ENCODE measurements at regions not wholly inside any gene's neighbourhood (a gene's known extent, or its start where the extent isn't known, plus 50 kb on each side); places are given as distances from the start of the nearest gene placed in this dataset.
"Not testable (repeated sequence)": the region's sequence is repeated elsewhere in the genome, so short reads cannot be mapped to it uniquely, and the experiment has no call there.

DNA sequence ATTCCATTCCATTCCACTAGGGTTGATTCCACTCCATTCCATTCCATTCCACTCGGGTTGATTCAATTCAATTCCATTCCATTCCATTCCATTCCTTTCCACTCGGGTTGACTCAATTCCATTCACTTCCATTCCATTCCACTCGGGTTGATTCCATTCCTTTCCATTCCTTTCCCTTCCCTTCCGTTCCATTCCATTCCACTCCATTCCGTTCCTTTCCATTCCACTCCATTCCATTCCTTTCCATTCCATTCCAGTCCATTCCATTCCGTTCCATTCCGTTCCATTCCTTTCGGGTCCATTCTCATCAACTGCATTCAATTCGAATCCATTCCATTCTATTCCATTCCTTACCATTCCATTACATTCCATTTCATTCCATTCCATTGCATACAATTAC lies 1135.3 kb downstream of the RPIA start:
- not testable (repeated sequence) for H3K27me3 ChIP-seq (ENCODE audit: insufficient read depth, low read length, poor library complexity); H3K4me1 ChIP-seq (ENCODE audit: control insufficient read depth, low read depth, low read length); H3K4ac ChIP-seq (ENCODE audit: low read depth, low read length)

DNA sequence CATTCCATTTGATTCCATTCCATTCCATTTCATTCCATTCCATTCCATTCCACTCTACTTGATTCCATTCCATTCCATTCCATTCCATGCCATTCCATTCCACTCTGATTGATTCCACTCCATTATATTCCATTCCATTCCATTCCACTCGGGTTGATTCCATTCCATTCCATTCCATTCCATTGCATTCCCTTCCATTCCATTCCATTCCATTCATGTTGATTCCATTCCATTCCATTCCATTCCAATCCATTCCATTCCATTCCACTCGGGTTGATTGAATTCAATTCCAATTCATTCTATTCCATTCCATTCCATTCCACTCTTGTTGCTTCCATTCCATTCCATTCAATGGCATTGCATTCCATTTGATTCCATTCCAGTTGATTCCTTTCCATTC lies 1136.4 kb downstream of the RPIA start:
- H4K5ac ChIP-seq (ENCODE audit: low read length); H2BK15ac ChIP-seq (replicated peaks; ENCODE audit: low read depth): not testable (repeated sequence)
- WGBS (ENCODE audit: extremely low coverage, insufficient coverage, low lambda C conversion rate), result no CpG with 5 or more reads among the region's 2 CpGs

More for the DNA sequence above, 1135.3 kb downstream of the RPIA start:
- H3K56ac ChIP-seq (ENCODE audit: low read length); H3K18ac ChIP-seq (ENCODE audit: low read length); H2AK5ac ChIP-seq (ENCODE audit: low read length); H2BK5ac ChIP-seq (ENCODE audit: low read length); H3K27ac ChIP-seq (ENCODE audit: low read depth, low read length); H4K8ac ChIP-seq (ENCODE audit: low read depth, low read length); H2BK15ac ChIP-seq (replicated peaks; ENCODE audit: low read depth); H3K79me1 ChIP-seq (ENCODE audit: low read length); H2BK120ac ChIP-seq (ENCODE audit: low read depth, low read length); H4K5ac ChIP-seq (ENCODE audit: low read length); H3K79me2 ChIP-seq (ENCODE audit: control insufficient read depth, insufficient read depth, low read length); H3K4me2 ChIP-seq (ENCODE audit: low read length); H3K23ac ChIP-seq (ENCODE audit: low read length); H3K36me3 ChIP-seq (ENCODE audit: control insufficient read depth, insufficient read depth, low read length); DNase-seq; H3K9ac ChIP-seq (ENCODE audit: low read length): not testable (repeated sequence)
- WGBS (ENCODE audit: extremely low coverage, insufficient coverage, low lambda C conversion rate), result 100% methylated on average over 7 of the region's 9 CpGs
- peak overlapping the region; percentile 0 for H3K4me3 ChIP-seq (ENCODE audit: low read length)

DNA sequence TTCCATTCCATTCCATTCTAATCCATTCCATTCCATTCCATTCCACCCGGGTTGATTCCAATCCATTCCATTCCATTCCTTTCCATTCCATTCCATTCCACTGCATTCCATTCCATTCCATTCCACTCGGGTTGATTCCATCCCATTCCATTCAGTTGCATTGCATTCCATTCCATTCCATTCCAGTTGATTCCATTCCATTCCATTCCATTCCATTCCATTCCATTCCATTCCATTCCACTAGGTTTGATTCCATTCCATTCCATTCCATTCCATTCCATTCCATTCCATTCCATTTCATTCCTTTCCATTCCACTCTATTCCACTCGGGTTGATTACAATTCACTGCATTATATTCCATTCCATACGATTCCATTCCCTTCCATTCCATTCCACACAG lies 1136.9 kb downstream of the RPIA start:
- H3K4me2 ChIP-seq (ENCODE audit: low read length); H3K36me3 ChIP-seq (ENCODE audit: control insufficient read depth, insufficient read depth, low read length); H3K27ac ChIP-seq (ENCODE audit: low read depth, low read length); H3K4me1 ChIP-seq (ENCODE audit: control insufficient read depth, low read depth, low read length); H2BK5ac ChIP-seq (ENCODE audit: low read length); H3K79me2 ChIP-seq (ENCODE audit: control insufficient read depth, insufficient read depth, low read length); H2BK120ac ChIP-seq (ENCODE audit: low read depth, low read length); H4K5ac ChIP-seq (ENCODE audit: low read length); H3K4ac ChIP-seq (ENCODE audit: low read depth, low read length); H2BK15ac ChIP-seq (replicated peaks; ENCODE audit: low read depth); H3K79me1 ChIP-seq (ENCODE audit: low read length); H3K56ac ChIP-seq (ENCODE audit: low read length); H4K8ac ChIP-seq (ENCODE audit: low read depth, low read length); H3K4me3 ChIP-seq (ENCODE audit: low read length); H2AK5ac ChIP-seq (ENCODE audit: low read length); H3K9ac ChIP-seq (ENCODE audit: low read length); H3K23ac ChIP-seq (ENCODE audit: low read length); H3K18ac ChIP-seq (ENCODE audit: low read length); H3K27me3 ChIP-seq (ENCODE audit: insufficient read depth, low read length, poor library complexity): not testable (repeated sequence)
- peak; percentile 48 for DNase-seq
- WGBS (ENCODE audit: extremely low coverage, insufficient coverage, low lambda C conversion rate), result 100% methylated on average over 3 of the region's 4 CpGs

More for the DNA sequence above, 1136.4 kb downstream of the RPIA start:
- H2BK120ac ChIP-seq (ENCODE audit: low read depth, low read length); DNase-seq; H3K9ac ChIP-seq (ENCODE audit: low read length); H3K79me2 ChIP-seq (ENCODE audit: control insufficient read depth, insufficient read depth, low read length); H3K4ac ChIP-seq (ENCODE audit: low read depth, low read length); H3K4me3 ChIP-seq (ENCODE audit: low read length); H3K18ac ChIP-seq (ENCODE audit: low read length); H3K56ac ChIP-seq (ENCODE audit: low read length); H2BK5ac ChIP-seq (ENCODE audit: low read length); H3K4me2 ChIP-seq (ENCODE audit: low read length); H2AK5ac ChIP-seq (ENCODE audit: low read length); H3K36me3 ChIP-seq (ENCODE audit: control insufficient read depth, insufficient read depth, low read length); H3K27me3 ChIP-seq (ENCODE audit: insufficient read depth, low read length, poor library complexity); H3K79me1 ChIP-seq (ENCODE audit: low read length); H3K27ac ChIP-seq (ENCODE audit: low read depth, low read length); H3K4me1 ChIP-seq (ENCODE audit: control insufficient read depth, low read depth, low read length); H3K23ac ChIP-seq (ENCODE audit: low read length); H4K8ac ChIP-seq (ENCODE audit: low read depth, low read length): not testable (repeated sequence)

DNA sequence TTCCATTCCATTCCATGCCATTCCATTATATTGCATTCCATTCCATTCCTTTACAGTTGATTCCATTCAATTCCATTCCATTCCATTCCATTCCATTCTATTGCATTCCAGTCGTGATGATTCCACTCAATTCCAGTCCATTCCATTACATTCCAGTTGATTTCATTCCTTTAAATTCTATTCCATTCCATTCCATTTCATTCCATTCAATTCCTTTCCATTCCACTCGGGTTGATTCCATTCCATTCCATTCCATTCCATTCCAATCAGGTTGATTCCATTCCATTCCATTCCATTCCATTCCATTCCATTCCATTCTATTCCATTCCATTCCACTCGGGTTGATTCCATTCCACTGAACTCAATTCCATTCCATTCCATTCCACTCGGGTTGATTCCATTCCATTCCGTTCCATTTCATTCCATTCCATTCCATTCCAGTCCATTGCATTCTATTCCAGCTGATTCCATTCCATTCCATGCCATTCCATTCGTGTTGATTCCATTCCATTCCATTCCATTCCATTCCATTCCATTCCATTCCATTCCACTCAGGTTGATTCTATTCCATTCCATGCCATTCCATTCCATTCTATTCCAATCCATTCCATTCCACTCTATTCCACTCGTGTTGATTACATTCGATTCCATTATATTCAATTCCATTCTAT lies 1137.6 kb downstream of the RPIA start:
- H4K8ac ChIP-seq (ENCODE audit: low read depth, low read length); H4K5ac ChIP-seq (ENCODE audit: low read length); H3K18ac ChIP-seq (ENCODE audit: low read length); H3K27ac ChIP-seq (ENCODE audit: low read depth, low read length); H3K79me1 ChIP-seq (ENCODE audit: low read length); H3K4me1 ChIP-seq (ENCODE audit: control insufficient read depth, low read depth, low read length); H2BK15ac ChIP-seq (replicated peaks; ENCODE audit: low read depth); H2AK5ac ChIP-seq (ENCODE audit: low read length); H3K4me2 ChIP-seq (ENCODE audit: low read length); H3K4ac ChIP-seq (ENCODE audit: low read depth, low read length); H2BK120ac ChIP-seq (ENCODE audit: low read depth, low read length); H3K56ac ChIP-seq (ENCODE audit: low read length); H2BK5ac ChIP-seq (ENCODE audit: low read length); H3K23ac ChIP-seq (ENCODE audit: low read length); H3K36me3 ChIP-seq (ENCODE audit: control insufficient read depth, insufficient read depth, low read length); H3K79me2 ChIP-seq (ENCODE audit: control insufficient read depth, insufficient read depth, low read length); H3K9ac ChIP-seq (ENCODE audit: low read length); H3K27me3 ChIP-seq (ENCODE audit: insufficient read depth, low read length, poor library complexity): not testable (repeated sequence)
- WGBS (ENCODE audit: extremely low coverage, insufficient coverage, low lambda C conversion rate), result 100% methylated on average over 3 of the region's 8 CpGs
- H3K4me3 ChIP-seq (ENCODE audit: low read length), result peak overlapping the region; percentile 18
- peak; percentile 40 for DNase-seq

DNA sequence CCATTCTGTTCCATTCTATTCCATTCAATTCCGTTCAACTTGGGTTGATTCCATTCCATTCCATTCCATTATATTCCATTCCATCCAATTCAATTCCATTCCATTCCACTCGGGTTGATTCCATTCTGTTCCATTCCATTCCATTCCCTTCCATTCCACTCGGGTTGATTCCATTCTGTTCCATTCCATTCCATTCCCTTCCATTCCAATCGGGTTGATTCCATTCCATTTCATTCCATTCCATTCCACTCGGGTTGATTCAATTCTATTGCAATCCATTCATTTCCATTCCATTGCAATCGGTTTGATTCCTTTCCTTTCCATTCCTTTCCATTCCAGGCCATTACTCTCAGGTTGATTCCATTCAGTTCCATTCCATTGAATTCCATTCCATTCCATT lies 1138.4 kb downstream of the RPIA start:
- H3K56ac ChIP-seq (ENCODE audit: low read length), result no peak overlapping the region
- whole genome bisulfite sequencing (ENCODE audit: extremely low coverage, insufficient coverage, low lambda C conversion rate), result no CpG with 5 or more reads among the region's 6 CpGs
- H3K9ac ChIP-seq (ENCODE audit: low read length), result no peak overlapping the region
- H3K27ac ChIP-seq (ENCODE audit: low read depth, low read length), result no peak overlapping the region
- H3K4me3 ChIP-seq (ENCODE audit: low read length), result no peak overlapping the region
- H3K18ac ChIP-seq (ENCODE audit: low read length), result no peak overlapping the region
- no peak overlapping the region for H3K4me2 ChIP-seq (ENCODE audit: low read length)
- H3K27me3 ChIP-seq (ENCODE audit: insufficient read depth, low read length, poor library complexity), result no peaks in the 10 kb centered on the region
- H4K5ac ChIP-seq (ENCODE audit: low read length), result no peak overlapping the region
- H3K79me2 ChIP-seq (ENCODE audit: control insufficient read depth, insufficient read depth, low read length), result no peaks in the 10 kb centered on the region
- no peak overlapping the region for H2BK120ac ChIP-seq (ENCODE audit: low read depth, low read length)
- H3K4ac ChIP-seq (ENCODE audit: low read depth, low read length), result no peak overlapping the region
- DNase-seq, result peak; percentile 41
- no peak overlapping the region for H2BK15ac ChIP-seq (replicated peaks; ENCODE audit: low read depth)
- H3K36me3 ChIP-seq (ENCODE audit: control insufficient read depth, insufficient read depth, low read length), result peaks cover 2% of the 10 kb centered on the region
- no peak overlapping the region for H2BK5ac ChIP-seq (ENCODE audit: low read length)
- H3K4me1 ChIP-seq (ENCODE audit: control insufficient read depth, low read depth, low read length), result no peaks in the 10 kb centered on the region
- H2AK5ac ChIP-seq (ENCODE audit: low read length), result no peak overlapping the region
- no peaks in the 10 kb centered on the region for H3K79me1 ChIP-seq (ENCODE audit: low read length)
- H4K8ac ChIP-seq (ENCODE audit: low read depth, low read length), result no peak overlapping the region
- H3K23ac ChIP-seq (ENCODE audit: low read length), result no peak overlapping the region

Data from mesendoderm (in vitro differentiated cells).